HepG2 (cell line): ENCODE measurements at regions not wholly inside any gene's neighbourhood (a gene's known extent, or its start where the extent isn't known, plus 50 kb on each side); places are given as distances from the start of the nearest gene placed in this dataset.
A peak's percentile ranks its signal among the peaks of the same experiment; 100 is the strongest.

Source experiments
- ATF3 ChIP-seq: sonication (generic); formaldehyde crosslinking; IDR thresholded peaks from 2 replicates; pipeline ENCODE4 v1.4.0; 2020; ENCODE audit warnings: missing genetic modification reagents
- CEBPB ChIP-seq: IDR thresholded peaks from 2 replicates; pipeline ENCODE4 v1.6.1; 2011; ENCODE audit warnings: low read depth, low read length, improper control_type of control experiment, borderline replicate concordance
- EP300 ChIP-seq, 3 experiments: sonication (generic) in 1 of 3; formaldehyde crosslinking in 1 of 3; IDR thresholded peaks; 2 replicates each; pipeline versions ENCODE4 v1.5.1 to v1.6.1; 2011 to 2020; ENCODE audit warnings: low read depth in 2 of 3, low read length in 2 of 3, borderline replicate concordance in 1 of 3, improper control_type of control experiment in 1 of 3, mild to moderate bottlenecking in 1 of 3, missing genetic modification reagents in 1 of 3, moderate library complexity in 1 of 3
- FOSL2 ChIP-seq: sonication (generic); formaldehyde crosslinking; IDR thresholded peaks from 2 replicates; pipeline ENCODE4 v1.4.0; 2020; ENCODE audit warnings: missing genetic modification reagents
- GATA4 ChIP-seq: sonication (generic); IDR thresholded peaks from 2 replicates; pipeline ENCODE4 v1.6.1; 2016; ENCODE audit warnings: antibody characterized with exemption, low read depth, borderline replicate concordance
- GFI1 ChIP-seq: sonication (generic); formaldehyde crosslinking; IDR thresholded peaks from 2 replicates; pipeline ENCODE4 v1.5.0; 2020; ENCODE audit warnings: missing genetic modification reagents, mild to moderate bottlenecking, borderline replicate concordance
- HMG20A ChIP-seq: IDR thresholded peaks from 2 replicates; pipeline ENCODE4 v1.6.1; 2016; ENCODE audit warnings: borderline replicate concordance
- IKZF4 ChIP-seq: sonication (generic); formaldehyde crosslinking; IDR thresholded peaks from 2 replicates; pipeline ENCODE4 v1.5.1; 2020; ENCODE audit warnings: borderline replicate concordance, mild to moderate bottlenecking, low read depth, missing genetic modification reagents; ENCODE audit errors: not compliant biosample characterization
- KDM6A ChIP-seq: IDR thresholded peaks from 2 replicates; pipeline ENCODE4 v1.6.1; 2016; ENCODE audit warnings: low read depth
- MLLT10 ChIP-seq: sonication (generic); formaldehyde crosslinking; IDR thresholded peaks from 2 replicates; pipeline ENCODE4 v1.4.0; 2020; ENCODE audit warnings: missing genetic modification reagents
- NCOA2 ChIP-seq: sonication (generic); formaldehyde crosslinking; IDR thresholded peaks from 2 replicates; pipeline ENCODE4 v1.8.0; 2022; ENCODE audit warnings: inconsistent platforms
- NFATC3 ChIP-seq: sonication (generic); formaldehyde crosslinking; IDR thresholded peaks from 2 replicates; pipeline ENCODE4 v1.5.1; 2020; ENCODE audit warnings: mild to moderate bottlenecking, missing genetic modification reagents
- PBX2 ChIP-seq: IDR thresholded peaks from 2 replicates; pipeline ENCODE4 v1.6.1; 2016; ENCODE audit warnings: control low read depth
- SNAI1 ChIP-seq: sonication (generic); formaldehyde crosslinking; IDR thresholded peaks from 2 replicates; pipeline ENCODE4 v1.5.0; 2020; ENCODE audit warnings: mild to moderate bottlenecking, missing genetic modification reagents, borderline replicate concordance
- SOX6 ChIP-seq, 2 experiments: fragments of 450-650 bp in 1 of 2; sonication (generic) in 1 of 2; formaldehyde crosslinking in 1 of 2; IDR thresholded peaks; 2 replicates each; pipeline versions ENCODE4 v1.4.0 to v1.6.1; 2017 to 2020; ENCODE audit warnings: antibody characterized with exemption in 1 of 2, mild to moderate bottlenecking in 1 of 2, missing genetic modification reagents in 1 of 2
- SRSF1 ChIP-seq: fragments of 200-400 bp; formaldehyde crosslinking; optimal IDR thresholded peaks from 2 replicates; pipeline ENCODE3; 2017; ENCODE audit warnings: mild to moderate bottlenecking, low read depth, low read length, moderate library complexity
- ZBTB43 ChIP-seq: sonication (generic); formaldehyde crosslinking; conservative IDR thresholded peaks from 2 replicates; pipeline ENCODE4 v1.4.0; 2020; ENCODE audit warnings: missing genetic modification reagents
- ZNF44 ChIP-seq: sonication (generic); formaldehyde crosslinking; IDR thresholded peaks from 2 replicates; pipeline ENCODE4 v1.5.1; 2020; ENCODE audit warnings: mild to moderate bottlenecking, missing genetic modification reagents
- ZSCAN12 ChIP-seq: sonication (generic); formaldehyde crosslinking; IDR thresholded peaks from 2 replicates; pipeline ENCODE4 v1.9.0; 2021; ENCODE audit warnings: mild to moderate bottlenecking, missing genetic modification reagents
- TF ChIP-seq, protein P1 (sequence below): IDR thresholded peaks from 2 replicates; pipeline ENCODE4 v1.6.1; 2018; ENCODE audit warnings: missing genetic modification reagents
- TF ChIP-seq, protein P2 (sequence below): sonication (generic); formaldehyde crosslinking; IDR thresholded peaks from 2 replicates; pipeline ENCODE4 v1.4.0; 2020; ENCODE audit warnings: missing genetic modification reagents, borderline replicate concordance

DNA sequence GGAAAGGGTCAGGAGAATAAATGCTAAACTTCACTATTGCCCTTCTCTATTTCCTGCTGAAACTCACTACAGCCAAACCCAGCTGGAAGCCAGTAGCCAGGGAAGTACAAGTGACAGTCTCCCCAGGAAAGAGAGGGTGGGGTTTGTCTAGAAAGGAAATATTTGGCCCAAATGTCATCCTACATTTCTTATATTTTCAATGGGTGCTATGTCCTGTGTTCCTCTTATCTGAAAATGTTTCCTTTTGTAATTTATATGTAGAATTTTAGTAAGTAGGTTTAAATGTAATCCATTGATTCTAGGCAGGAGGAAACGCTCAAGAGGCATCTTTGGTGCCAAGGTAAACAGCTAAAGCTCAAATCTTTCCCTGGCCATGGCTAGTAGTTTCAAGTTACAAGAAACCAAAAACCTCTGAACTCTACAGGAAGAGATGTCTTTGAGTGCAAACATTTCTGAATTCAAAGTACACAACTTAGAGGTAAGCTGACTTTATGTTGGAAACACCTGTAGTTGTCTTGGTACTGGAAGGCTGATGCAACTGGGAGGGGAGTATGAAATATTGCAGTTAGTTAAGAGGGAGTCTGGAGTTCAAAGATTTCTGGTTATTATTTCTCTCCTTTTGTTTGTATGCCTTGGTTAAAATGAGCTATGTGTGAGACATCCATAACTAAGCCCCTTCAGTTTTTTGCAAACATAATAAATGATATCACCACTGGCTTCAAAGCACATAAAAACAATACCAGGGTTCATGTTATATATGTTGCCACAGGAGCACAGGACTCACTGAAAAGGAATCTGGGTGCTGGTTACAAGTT, 356.1 kb upstream of the ZC3H15 start (continued):
- TF ChIP-seq NCOA2 (CRISPR knock-in tag): peak; percentile 79
- no peak for TF ChIP-seq SRSF1
- no peak for TF ChIP-seq SNAI1 (CRISPR knock-in tag)
- no peak for TF ChIP-seq ZNF44
- no peak for TF ChIP-seq IKZF4 (CRISPR knock-in tag)
- TF ChIP-seq NFATC3: no peak
- peak; percentile 79; the same call in 1 of the 2 replicates for TF ChIP-seq HMG20A (CRISPR knock-in tag)
- TF ChIP-seq, protein P1, sequence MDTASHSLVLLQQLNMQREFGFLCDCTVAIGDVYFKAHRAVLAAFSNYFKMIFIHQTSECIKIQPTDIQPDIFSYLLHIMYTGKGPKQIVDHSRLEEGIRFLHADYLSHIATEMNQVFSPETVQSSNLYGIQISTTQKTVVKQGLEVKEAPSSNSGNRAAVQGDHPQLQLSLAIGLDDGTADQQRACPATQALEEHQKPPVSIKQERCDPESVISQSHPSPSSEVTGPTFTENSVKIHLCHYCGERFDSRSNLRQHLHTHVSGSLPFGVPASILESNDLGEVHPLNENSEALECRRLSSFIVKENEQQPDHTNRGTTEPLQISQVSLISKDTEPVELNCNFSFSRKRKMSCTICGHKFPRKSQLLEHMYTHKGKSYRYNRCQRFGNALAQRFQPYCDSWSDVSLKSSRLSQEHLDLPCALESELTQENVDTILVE (CRISPR knock-in tag): 0 out of 2 replicates have a peak, but pooled peaks have one; percentile 33
- TF ChIP-seq ATF3 (CRISPR knock-in tag): peak; percentile 73; the same call in 1 of the 2 replicates
- peak; percentile 28; the same call in 1 of the 2 replicates for TF ChIP-seq GFI1 (CRISPR knock-in tag)
- no peak for TF ChIP-seq SOX6 (IDR thresholded peaks at IDR 0.05)
- TF ChIP-seq SOX6 (CRISPR knock-in tag; IDR thresholded peaks at IDR 0.05): peak; percentile 91
- no peak for TF ChIP-seq PBX2 (CRISPR knock-in tag)
- TF ChIP-seq EP300 (IDR thresholded peaks at IDR 0.05; ENCODE audit: low read depth in 2 of 2, low read length in 2 of 2): peak in 1 of 2 experiments; percentile 82; a peak in 2 of 4 replicates
- peak; percentile 61; the same call in 1 of the 2 replicates for TF ChIP-seq EP300 (CRISPR knock-in tag; IDR thresholded peaks at IDR 0.05; ENCODE audit: borderline replicate concordance)
- TF ChIP-seq FOSL2 (CRISPR knock-in tag): peak; percentile 31
- TF ChIP-seq KDM6A: peak; percentile 42; the same call in 1 of the 2 replicates
- TF ChIP-seq GATA4: no peak; the same call in 1 of the 2 replicates
- no peak for TF ChIP-seq ZSCAN12 (CRISPR knock-in tag)
- TF ChIP-seq ZBTB43: 0 out of 2 replicates have a peak, but pooled peaks have one; percentile 14
- TF ChIP-seq, protein P2, sequence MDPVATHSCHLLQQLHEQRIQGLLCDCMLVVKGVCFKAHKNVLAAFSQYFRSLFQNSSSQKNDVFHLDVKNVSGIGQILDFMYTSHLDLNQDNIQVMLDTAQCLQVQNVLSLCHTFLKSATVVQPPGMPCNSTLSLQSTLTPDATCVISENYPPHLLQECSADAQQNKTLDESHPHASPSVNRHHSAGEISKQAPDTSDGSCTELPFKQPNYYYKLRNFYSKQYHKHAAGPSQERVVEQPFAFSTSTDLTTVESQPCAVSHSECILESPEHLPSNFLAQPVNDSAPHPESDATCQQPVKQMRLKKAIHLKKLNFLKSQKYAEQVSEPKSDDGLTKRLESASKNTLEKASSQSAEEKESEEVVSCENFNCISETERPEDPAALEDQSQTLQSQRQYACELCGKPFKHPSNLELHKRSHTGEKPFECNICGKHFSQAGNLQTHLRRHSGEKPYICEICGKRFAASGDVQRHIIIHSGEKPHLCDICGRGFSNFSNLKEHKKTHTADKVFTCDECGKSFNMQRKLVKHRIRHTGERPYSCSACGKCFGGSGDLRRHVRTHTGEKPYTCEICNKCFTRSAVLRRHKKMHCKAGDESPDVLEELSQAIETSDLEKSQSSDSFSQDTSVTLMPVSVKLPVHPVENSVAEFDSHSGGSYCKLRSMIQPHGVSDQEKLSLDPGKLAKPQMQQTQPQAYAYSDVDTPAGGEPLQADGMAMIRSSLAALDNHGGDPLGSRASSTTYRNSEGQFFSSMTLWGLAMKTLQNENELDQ (CRISPR knock-in tag): no peak
- TF ChIP-seq MLLT10 (CRISPR knock-in tag): no peak
- TF ChIP-seq CEBPB: peak; percentile 58; the same call in 1 of the 2 replicates
